HFF-Myc (cell line): ENCODE measurements at regions not wholly inside any gene's neighbourhood (a gene's known extent, or its start where the extent isn't known, plus 50 kb on each side); places are given as distances from the start of the nearest gene placed in this dataset.

Source experiments
- DNase-seq: peaks from one replicate; pipeline ENCODE4 v3.0.0-alpha.2; 2011; ENCODE audit warnings: low read depth; ENCODE audit errors: extremely low read depth
- H3K4me3 ChIP-seq: replicated peaks from 2 replicates; pipeline ENCODE4 v1.5.1; 2011; ENCODE audit warnings: low read depth, mild to moderate bottlenecking, control low read depth, low read length
- CTCF ChIP-seq: IDR thresholded peaks from 2 replicates; pipeline ENCODE4 v1.5.1; 2012; ENCODE audit warnings: mild to moderate bottlenecking, low read depth, low read length, control low read depth; ENCODE audit errors: missing control alignments

GRCh38 chr2:5942204-5942603, 250.0 kb downstream of the SOX11 start:
- DNase-seq = no peak
- TF ChIP-seq CTCF = no peak
- no peak overlapping the region for H3K4me3 ChIP-seq

- no peak overlapping the region for H3K4me3 ChIP-seq
- no peak for TF ChIP-seq CTCF
- DNase-seq = no peak
These were observed 253.6 kb downstream of the SOX11 start for GRCh38 chr2:5945742-5946141.

GRCh38 chr2:5946225-5947115, 254.3 kb downstream of the SOX11 start:
- H3K4me3 ChIP-seq = no peak overlapping the region
- DNase-seq = no peak
- no peak for TF ChIP-seq CTCF

- H3K4me3 ChIP-seq = no peak overlapping the region
- no peak for DNase-seq
- no peak for TF ChIP-seq CTCF
These were observed 258.6 kb downstream of the SOX11 start for GRCh38 chr2:5950736-5951135.

DNA sequence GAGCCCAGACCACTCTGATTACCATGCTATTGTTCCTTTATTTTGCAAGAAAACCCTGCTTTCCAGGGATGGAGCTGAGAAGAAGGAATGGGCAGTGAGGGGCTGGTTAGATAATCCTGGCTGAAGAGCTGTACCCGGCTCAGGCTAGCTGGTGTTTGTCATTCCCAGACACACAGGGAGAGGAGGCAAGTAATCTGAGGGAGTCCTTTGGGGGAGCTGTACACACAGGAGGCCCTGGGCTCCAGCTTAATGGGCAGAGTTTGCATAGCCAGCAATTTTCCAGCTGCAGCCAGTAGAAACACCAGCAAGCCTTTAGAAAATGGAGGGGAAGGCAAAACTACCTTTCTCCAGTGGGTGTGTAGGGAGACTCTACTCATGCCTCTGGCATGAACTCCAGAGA, 259.3 kb downstream of the SOX11 start:
- no peak for TF ChIP-seq CTCF
- no peak overlapping the region for H3K4me3 ChIP-seq
- no peak for DNase-seq

GRCh38 chr2:5953525-5953924, 261.3 kb downstream of the SOX11 start:
- H3K4me3 ChIP-seq = no peak overlapping the region
- no peak for TF ChIP-seq CTCF
- DNase-seq = no peak
